HepG2 (cell line): ENCODE measurements at regions not wholly inside any gene's neighbourhood (a gene's known extent, or its start where the extent isn't known, plus 50 kb on each side); places are given as distances from the start of the nearest gene placed in this dataset.

Experiments used
- ATF1 ChIP-seq: IDR thresholded peaks from 2 replicates; pipeline ENCODE4 v1.6.1; 2016; ENCODE audit warnings: mild to moderate bottlenecking, control low read depth
- CHCHD3 ChIP-seq: sonication (generic); formaldehyde crosslinking; IDR thresholded peaks from 2 replicates; pipeline ENCODE4 v1.8.0; 2022; ENCODE audit warnings: mild to moderate bottlenecking, missing genetic modification reagents, moderate library complexity
- EZH2 ChIP-seq: conservative IDR thresholded peaks from 2 replicates; pipeline ENCODE4 v1.6.1; 2012; ENCODE audit warnings: mild to moderate bottlenecking, low read depth, low read length, moderate library complexity
- SRSF9 ChIP-seq: fragments of 200-400 bp; formaldehyde crosslinking; IDR thresholded peaks from 2 replicates; pipeline ENCODE4 v1.6.1; 2018; ENCODE audit warnings: borderline replicate concordance, mild to moderate bottlenecking, low read depth, low read length; ENCODE audit not compliant: insufficient read depth, poor library complexity, severe bottlenecking
- ZNF660 ChIP-seq: sonication (generic); formaldehyde crosslinking; IDR thresholded peaks from 2 replicates; pipeline ENCODE4 v1.5.1; 2020; ENCODE audit warnings: mild to moderate bottlenecking, low read depth, missing genetic modification reagents, borderline replicate concordance
- ZNF883 ChIP-seq: sonication (generic); formaldehyde crosslinking; IDR thresholded peaks from 2 replicates; pipeline ENCODE4 v1.5.1; 2020; ENCODE audit warnings: mild to moderate bottlenecking, missing genetic modification reagents; ENCODE audit errors: not compliant biosample characterization
- ZSCAN9 ChIP-seq: IDR thresholded peaks from 2 replicates; pipeline ENCODE4 v1.6.1; 2016; ENCODE audit warnings: borderline replicate concordance
- TF ChIP-seq, protein P1 (sequence below): sonication (generic); formaldehyde crosslinking; IDR thresholded peaks from 2 replicates; pipeline ENCODE4 v1.4.0; 2020; ENCODE audit warnings: missing genetic modification reagents; ENCODE audit errors: not compliant biosample characterization
- TF ChIP-seq, protein P2 (sequence below): sonication (generic); formaldehyde crosslinking; IDR thresholded peaks from 2 replicates; pipeline ENCODE4 v1.5.0; 2020; ENCODE audit warnings: mild to moderate bottlenecking, missing genetic modification reagents, moderate library complexity
- TF ChIP-seq, protein P3 (sequence below): sonication (generic); formaldehyde crosslinking; IDR thresholded peaks from 2 replicates; pipeline ENCODE4 v1.8.0; 2022; ENCODE audit warnings: low read depth, missing genetic modification reagents

DNA sequence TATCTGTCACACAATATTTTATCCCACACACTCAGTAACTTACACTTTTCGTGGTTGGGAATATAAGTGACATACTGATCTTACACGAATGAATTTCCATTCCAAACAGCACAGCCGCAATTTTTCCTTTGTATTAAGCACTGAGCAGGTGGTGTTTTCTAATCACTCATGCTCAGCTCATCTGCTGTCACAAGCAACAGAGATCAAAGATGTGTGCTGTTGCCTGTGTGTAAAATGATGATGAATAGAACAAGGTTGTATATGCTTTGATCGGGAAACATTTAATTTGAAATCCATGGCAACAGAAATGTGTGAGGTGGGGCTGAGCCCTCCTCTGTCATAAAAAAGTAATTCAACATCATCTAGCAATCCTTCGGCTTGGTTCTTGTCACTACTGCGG, 927.7 kb upstream of the MBL2 start:
- TF ChIP-seq SRSF9 (no peak), ZNF660 (CRISPR knock-in tag) (no peak), ZSCAN9 (CRISPR knock-in tag) (no peak), CHCHD3 (CRISPR knock-in tag) (no peak), EZH2 (no peak), ZNF883 (no peak), ATF1 (CRISPR knock-in tag) (no peak)
- TF ChIP-seq, protein P1, sequence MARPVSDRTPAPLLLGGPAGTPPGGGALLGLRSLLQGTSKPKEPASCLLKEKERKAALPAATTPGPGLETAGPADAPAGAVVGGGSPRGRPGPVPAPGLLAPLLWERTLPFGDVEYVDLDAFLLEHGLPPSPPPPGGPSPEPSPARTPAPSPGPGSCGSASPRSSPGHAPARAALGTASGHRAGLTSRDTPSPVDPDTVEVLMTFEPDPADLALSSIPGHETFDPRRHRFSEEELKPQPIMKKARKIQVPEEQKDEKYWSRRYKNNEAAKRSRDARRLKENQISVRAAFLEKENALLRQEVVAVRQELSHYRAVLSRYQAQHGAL = no peak
- TF ChIP-seq, protein P2, sequence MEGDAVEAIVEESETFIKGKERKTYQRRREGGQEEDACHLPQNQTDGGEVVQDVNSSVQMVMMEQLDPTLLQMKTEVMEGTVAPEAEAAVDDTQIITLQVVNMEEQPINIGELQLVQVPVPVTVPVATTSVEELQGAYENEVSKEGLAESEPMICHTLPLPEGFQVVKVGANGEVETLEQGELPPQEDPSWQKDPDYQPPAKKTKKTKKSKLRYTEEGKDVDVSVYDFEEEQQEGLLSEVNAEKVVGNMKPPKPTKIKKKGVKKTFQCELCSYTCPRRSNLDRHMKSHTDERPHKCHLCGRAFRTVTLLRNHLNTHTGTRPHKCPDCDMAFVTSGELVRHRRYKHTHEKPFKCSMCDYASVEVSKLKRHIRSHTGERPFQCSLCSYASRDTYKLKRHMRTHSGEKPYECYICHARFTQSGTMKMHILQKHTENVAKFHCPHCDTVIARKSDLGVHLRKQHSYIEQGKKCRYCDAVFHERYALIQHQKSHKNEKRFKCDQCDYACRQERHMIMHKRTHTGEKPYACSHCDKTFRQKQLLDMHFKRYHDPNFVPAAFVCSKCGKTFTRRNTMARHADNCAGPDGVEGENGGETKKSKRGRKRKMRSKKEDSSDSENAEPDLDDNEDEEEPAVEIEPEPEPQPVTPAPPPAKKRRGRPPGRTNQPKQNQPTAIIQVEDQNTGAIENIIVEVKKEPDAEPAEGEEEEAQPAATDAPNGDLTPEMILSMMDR (CRISPR knock-in tag) = no peak
- TF ChIP-seq, protein P3, sequence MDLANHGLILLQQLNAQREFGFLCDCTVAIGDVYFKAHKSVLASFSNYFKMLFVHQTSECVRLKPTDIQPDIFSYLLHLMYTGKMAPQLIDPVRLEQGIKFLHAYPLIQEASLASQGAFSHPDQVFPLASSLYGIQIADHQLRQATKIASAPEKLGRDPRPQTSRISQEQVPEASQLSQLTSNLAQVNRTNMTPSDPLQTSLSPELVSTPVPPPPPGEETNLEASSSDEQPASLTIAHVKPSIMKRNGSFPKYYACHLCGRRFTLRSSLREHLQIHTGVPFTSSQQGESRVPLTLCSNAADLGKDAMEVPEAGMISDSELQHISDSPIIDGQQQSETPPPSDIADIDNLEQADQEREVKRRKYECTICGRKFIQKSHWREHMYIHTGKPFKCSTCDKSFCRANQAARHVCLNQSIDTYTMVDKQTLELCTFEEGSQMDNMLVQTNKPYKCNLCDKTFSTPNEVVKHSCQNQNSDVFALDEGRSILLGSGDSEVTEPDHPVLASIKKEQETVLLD (CRISPR knock-in tag) = no peak
